22Rv1 (cell line): ENCODE measurements at regions not wholly inside any gene's neighbourhood (a gene's known extent, or its start where the extent isn't known, plus 50 kb on each side); places are given as distances from the start of the nearest gene placed in this dataset.
"Not testable (repeated sequence)": the region's sequence is repeated elsewhere in the genome, so short reads cannot be mapped to it uniquely, and the experiment has no call there.

Source experiments
- H3K27ac ChIP-seq: fragments of 450-650 bp; 2 replicates; pipeline ENCODE4 v1.5.1; 2017
- ZFX ChIP-seq: fragments of 450-650 bp; IDR thresholded peaks from 2 replicates; pipeline ENCODE4 v1.6.1; 2017; ENCODE audit warnings: antibody characterized with exemption, borderline replicate concordance
- TF ChIP-seq, protein P1 (sequence below): fragments of 450-650 bp; IDR thresholded peaks from 2 replicates; pipeline ENCODE4 v1.5.1; 2017; ENCODE audit warnings: mild to moderate bottlenecking

DNA sequence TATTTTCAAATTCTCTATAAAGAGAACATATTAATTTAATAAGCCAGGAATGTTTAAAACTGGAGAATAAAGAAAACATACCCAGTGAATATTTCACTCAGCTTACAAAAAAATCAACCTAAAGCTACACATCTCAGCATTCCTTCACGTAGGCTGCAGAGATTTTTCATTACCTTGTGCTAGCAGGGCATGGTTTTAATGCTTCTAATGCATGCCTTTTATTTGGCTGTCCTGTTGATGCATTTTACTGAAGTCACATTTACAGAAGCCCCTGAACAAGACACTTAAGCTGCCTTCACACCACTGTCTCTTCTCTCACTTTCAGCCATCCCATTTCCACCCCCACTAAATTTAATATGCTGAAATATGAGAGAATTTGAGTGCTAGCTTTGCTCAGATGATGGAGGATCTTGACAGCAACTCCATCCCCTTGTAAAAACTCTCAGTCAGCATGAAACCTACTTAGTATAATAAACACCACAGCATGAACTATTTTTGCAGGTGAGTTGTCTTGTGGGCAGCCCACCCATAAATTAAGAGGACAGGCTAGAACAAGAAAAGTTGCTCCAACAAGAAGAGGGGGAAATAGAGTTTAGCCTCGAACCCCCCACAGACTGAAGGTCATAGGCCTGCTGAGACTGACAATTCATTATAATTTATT lies 159.4 kb downstream of the SIM1 start:
- H3K27ac ChIP-seq, result no peak overlapping the region
- no peak for TF ChIP-seq ZFX
- TF ChIP-seq, protein P1, sequence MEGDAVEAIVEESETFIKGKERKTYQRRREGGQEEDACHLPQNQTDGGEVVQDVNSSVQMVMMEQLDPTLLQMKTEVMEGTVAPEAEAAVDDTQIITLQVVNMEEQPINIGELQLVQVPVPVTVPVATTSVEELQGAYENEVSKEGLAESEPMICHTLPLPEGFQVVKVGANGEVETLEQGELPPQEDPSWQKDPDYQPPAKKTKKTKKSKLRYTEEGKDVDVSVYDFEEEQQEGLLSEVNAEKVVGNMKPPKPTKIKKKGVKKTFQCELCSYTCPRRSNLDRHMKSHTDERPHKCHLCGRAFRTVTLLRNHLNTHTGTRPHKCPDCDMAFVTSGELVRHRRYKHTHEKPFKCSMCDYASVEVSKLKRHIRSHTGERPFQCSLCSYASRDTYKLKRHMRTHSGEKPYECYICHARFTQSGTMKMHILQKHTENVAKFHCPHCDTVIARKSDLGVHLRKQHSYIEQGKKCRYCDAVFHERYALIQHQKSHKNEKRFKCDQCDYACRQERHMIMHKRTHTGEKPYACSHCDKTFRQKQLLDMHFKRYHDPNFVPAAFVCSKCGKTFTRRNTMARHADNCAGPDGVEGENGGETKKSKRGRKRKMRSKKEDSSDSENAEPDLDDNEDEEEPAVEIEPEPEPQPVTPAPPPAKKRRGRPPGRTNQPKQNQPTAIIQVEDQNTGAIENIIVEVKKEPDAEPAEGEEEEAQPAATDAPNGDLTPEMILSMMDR, result no peak

DNA sequence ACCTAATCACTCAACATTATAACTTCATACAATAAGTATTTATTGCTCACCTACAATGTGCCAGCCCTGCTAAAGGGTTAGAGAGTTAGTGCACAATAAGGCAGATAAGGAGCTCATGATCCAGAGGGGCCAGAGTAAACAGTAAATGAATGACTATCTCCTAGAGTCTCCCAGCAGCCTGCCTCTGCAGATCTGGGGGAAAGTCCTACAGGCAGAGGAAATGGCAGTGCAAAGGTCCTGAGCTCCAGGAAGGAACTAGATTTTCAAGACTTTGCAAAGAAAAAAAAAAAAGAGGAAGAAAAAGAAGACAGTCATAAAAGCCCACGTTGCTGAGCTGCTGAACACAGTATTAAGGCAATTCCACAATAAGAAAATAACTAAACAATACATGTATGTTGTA lies 160.1 kb downstream of the SIM1 start:
- no peak overlapping the region for H3K27ac ChIP-seq
- TF ChIP-seq, protein P1, result no peak
- TF ChIP-seq ZFX, result no peak

- TF ChIP-seq, protein P1, result no peak
- no peak for TF ChIP-seq ZFX
- H3K27ac ChIP-seq, result no peak overlapping the region
Observed at GRCh38 chr6:100301731-100302130, 163.0 kb downstream of the SIM1 start.

GRCh38 chr6:100300221-100300736 lies 164.4 kb downstream of the SIM1 start:
- no peak overlapping the region for H3K27ac ChIP-seq
- no peak for TF ChIP-seq ZFX
- TF ChIP-seq, protein P1, result no peak

DNA sequence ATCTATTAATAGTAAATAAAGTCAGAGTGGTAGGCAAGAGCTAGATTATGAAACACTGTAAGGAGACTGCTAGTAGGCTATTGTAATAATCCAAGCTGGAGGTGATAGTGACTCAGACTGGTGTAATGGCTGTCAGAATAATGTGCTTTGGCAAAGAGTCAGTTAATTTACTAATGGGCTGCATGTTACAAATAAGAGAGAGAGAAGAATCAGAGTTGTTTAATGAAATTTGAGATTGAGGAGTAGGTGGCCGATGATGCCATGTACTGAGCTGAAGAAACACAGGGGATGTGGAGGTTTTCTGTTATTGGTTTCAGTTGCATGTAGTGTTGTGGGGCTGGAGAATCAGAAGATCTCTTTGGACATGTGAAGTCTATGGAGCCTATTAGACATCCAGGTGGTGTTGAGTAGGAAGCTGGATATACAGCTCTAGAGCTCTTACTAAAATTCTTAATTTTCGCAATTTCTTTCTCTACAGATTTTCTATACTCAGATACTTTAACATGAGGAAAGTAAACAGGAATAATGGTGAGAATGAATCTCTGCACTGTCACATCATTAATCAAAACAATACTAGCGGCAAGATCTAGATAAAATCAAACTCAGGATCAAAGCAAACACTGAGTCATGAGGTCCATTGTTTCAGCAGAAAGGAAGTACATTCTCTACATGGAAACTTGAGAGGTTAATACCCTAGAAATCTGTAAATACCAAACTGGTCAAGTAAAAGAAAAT lies 167.7 kb downstream of the SIM1 start:
- no peak for TF ChIP-seq ZFX
- TF ChIP-seq, protein P1, result no peak
- H3K27ac ChIP-seq, result 0 out of 2 replicates have a peak overlapping the region, but pooled peaks have one; percentile 8

- H3K27ac ChIP-seq, result not testable (repeated sequence)
Observed at GRCh38 chr6:100295172-100295571, 169.5 kb downstream of the SIM1 start.

DNA sequence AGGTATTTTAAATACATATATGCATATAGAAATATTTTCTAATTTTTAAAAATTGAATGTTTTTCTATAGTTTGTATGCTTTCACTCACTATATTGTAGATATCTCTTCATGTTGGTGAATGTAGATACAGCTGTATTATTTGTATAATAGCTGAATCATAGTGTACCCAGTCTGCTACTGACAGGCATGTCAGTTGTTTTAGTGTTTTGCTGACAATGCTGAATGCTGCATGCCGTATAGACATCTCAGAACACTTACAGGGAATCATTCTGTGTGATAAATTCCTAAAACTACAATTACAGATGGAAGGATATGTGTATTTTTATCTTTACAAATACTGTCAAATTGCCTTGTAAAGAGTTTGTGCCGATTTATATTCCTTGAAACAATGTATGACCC lies 175.4 kb downstream of the SIM1 start:
- TF ChIP-seq, protein P1, result no peak
- no peak for TF ChIP-seq ZFX
- H3K27ac ChIP-seq, result no peak overlapping the region
